GM23338 (cell line): ENCODE measurements at regions not wholly inside any gene's neighbourhood (a gene's known extent, or its start where the extent isn't known, plus 50 kb on each side); places are given as distances from the start of the nearest gene placed in this dataset.

Experiments
- ATAC-seq: fragments of 200-7000 bp; cut with Tn5 transposase; 3 replicates; pipeline ENCODE4 v1.9.1; 2020
- DNase-seq: peaks from one replicate; pipeline ENCODE4 v3.0.0-alpha.2; 2015; ENCODE audit warnings: low spot score
- H2AFZ ChIP-seq: fragments of 200-600 bp; sonication (generic); 2 replicates; pipeline ENCODE4 v1.8.0; 2016; ENCODE audit warnings: antibody characterized with exemption, mild to moderate bottlenecking, moderate library complexity
- H3F3A ChIP-seq: fragments of 200-600 bp; sonication (generic); replicated peaks from 2 replicates; pipeline ENCODE4 v1.8.0; 2017; ENCODE audit warnings: antibody characterized with exemption, mixed run types, low read depth
- H3K27ac ChIP-seq: fragments of 200-600 bp; sonication (generic); 2 replicates; pipeline ENCODE4 v1.6.1; 2016; ENCODE audit warnings: low read depth
- H3K27me3 ChIP-seq: fragments of 200-600 bp; sonication (generic); 2 replicates; pipeline ENCODE4 v1.8.0; 2016; ENCODE audit warnings: mild to moderate bottlenecking, mixed run types, moderate library complexity; ENCODE audit not compliant: insufficient read depth
- H3K36me3 ChIP-seq: fragments of 200-600 bp; sonication (generic); 2 replicates; pipeline ENCODE4 v1.8.0; 2016; ENCODE audit warnings: mild to moderate bottlenecking; ENCODE audit not compliant: insufficient read depth
- H3K4me1 ChIP-seq: fragments of 200-600 bp; sonication (generic); 2 replicates; pipeline ENCODE4 v1.8.0; 2016; ENCODE audit warnings: mild to moderate bottlenecking, moderate library complexity; ENCODE audit not compliant: insufficient read depth
- H3K4me2 ChIP-seq: fragments of 200-600 bp; sonication (generic); 2 replicates; pipeline ENCODE4 v1.7.1; 2017; ENCODE audit warnings: mixed run types
- H3K4me3 ChIP-seq: fragments of 200-600 bp; sonication (generic); 2 replicates; pipeline ENCODE4 v1.6.1; 2016; ENCODE audit warnings: mixed run types
- H3K79me2 ChIP-seq: fragments of 200-600 bp; sonication (generic); replicated peaks from 2 replicates; pipeline ENCODE4 v1.8.0; 2017; ENCODE audit warnings: mild to moderate bottlenecking; ENCODE audit not compliant: insufficient read depth
- H3K9me2 ChIP-seq: fragments of 200-600 bp; sonication (generic); 2 replicates; pipeline ENCODE4 v1.8.0; 2017; ENCODE audit not compliant: insufficient read depth
- H4K20me1 ChIP-seq: fragments of 200-600 bp; sonication (generic); replicated peaks from 2 replicates; pipeline ENCODE4 v1.8.0; 2017; ENCODE audit warnings: mild to moderate bottlenecking; ENCODE audit not compliant: insufficient read depth
- H3K27ac Mint-ChIP-seq: 2 replicates; pipeline ENCODE4 v1.8.0; 2020; ENCODE audit warnings: inconsistent platforms, mild to moderate bottlenecking, moderate library complexity, mixed read lengths
- H3K27me3 Mint-ChIP-seq: 3 replicates; pipeline ENCODE4 v1.8.0; 2022; ENCODE audit warnings: low read depth, mild to moderate bottlenecking, moderate library complexity, mixed read lengths, inconsistent platforms; ENCODE audit not compliant: insufficient read depth, poor library complexity
- H3K36me3 Mint-ChIP-seq: 3 replicates; pipeline ENCODE4 v1.8.0; 2021; ENCODE audit warnings: low read depth, mild to moderate bottlenecking, inconsistent platforms, moderate library complexity, mixed read lengths
- H3K4me1 Mint-ChIP-seq: 3 replicates; pipeline ENCODE4 v1.8.0; 2020; ENCODE audit warnings: mild to moderate bottlenecking, inconsistent platforms, mixed read lengths
- H3K4me3 Mint-ChIP-seq: 3 replicates; pipeline ENCODE4 v1.8.0; 2021; ENCODE audit warnings: moderate library complexity, mild to moderate bottlenecking, inconsistent platforms, mixed read lengths
- H3K9me3 Mint-ChIP-seq: 3 replicates; pipeline ENCODE4 v1.8.0; 2020; ENCODE audit warnings: moderate library complexity, mild to moderate bottlenecking, inconsistent platforms, mixed read lengths
- CREB1 ChIP-seq: fragments of 250-450 bp; sonication (Bioruptor Pico); IDR thresholded peaks from 2 replicates; pipeline ENCODE4 v1.5.0; 2020; ENCODE audit warnings: low read depth, mild to moderate bottlenecking, moderate library complexity
- EZH2 ChIP-seq: fragments of 200-600 bp; sonication (generic); IDR thresholded peaks from one replicate; pipeline ENCODE4 v1.8.0; 2017; ENCODE audit warnings: antibody characterized with exemption, mild to moderate bottlenecking, low read depth; ENCODE audit not compliant: unreplicated experiment
- EZH2phosphoT487 ChIP-seq: fragments of 200-600 bp; sonication (generic); IDR thresholded peaks from one replicate; pipeline ENCODE4 v1.8.1; 2018; ENCODE audit warnings: antibody characterized with exemption; ENCODE audit not compliant: unreplicated experiment
- JUNB ChIP-seq: IDR thresholded peaks from one replicate; pipeline ENCODE4 v1.6.1; 2016; ENCODE audit warnings: antibody characterized with exemption; ENCODE audit not compliant: unreplicated experiment
- NANOG ChIP-seq: IDR thresholded peaks from 2 replicates; pipeline ENCODE4 v1.6.1; 2016; ENCODE audit warnings: antibody characterized with exemption, borderline replicate concordance
- POLR2AphosphoS5 ChIP-seq: IDR thresholded peaks from 2 replicates; pipeline ENCODE4 v1.6.1; 2016; ENCODE audit warnings: antibody characterized with exemption, low read depth
- STAT1 ChIP-seq: IDR thresholded peaks from one replicate; pipeline ENCODE4 v1.6.1; 2016; ENCODE audit warnings: antibody characterized with exemption; ENCODE audit not compliant: unreplicated experiment
- ZNF114 ChIP-seq: fragments of 250-450 bp; sonication (Bioruptor Pico); IDR thresholded peaks from 2 replicates; pipeline ENCODE4 v1.5.0; 2020; ENCODE audit warnings: mild to moderate bottlenecking, moderate library complexity
- ZNF331 ChIP-seq: fragments of 250-450 bp; sonication (Bioruptor Pico); IDR thresholded peaks from 2 replicates; pipeline ENCODE4 v1.5.0; 2020; ENCODE audit warnings: low read depth, mild to moderate bottlenecking, moderate library complexity
- TF ChIP-seq, protein P1 (sequence below), 2 experiments: fragments of 200-600 bp in 1 of 2; sonication (generic) in 1 of 2; conservative IDR thresholded peaks; 2 replicates each; pipeline versions ENCODE4 v1.5.1 to v1.6.1; 2016 to 2017; ENCODE audit warnings: antibody characterized with exemption in 2 of 2, low read depth in 2 of 2, mild to moderate bottlenecking in 2 of 2, moderate library complexity in 1 of 2
- TF ChIP-seq, protein P2 (sequence below): IDR thresholded peaks from 2 replicates; pipeline ENCODE4 v1.6.1; 2016; ENCODE audit warnings: antibody characterized with exemption
- TF ChIP-seq, protein P3 (sequence below): IDR thresholded peaks from one replicate; pipeline ENCODE4 v1.6.1; 2018; ENCODE audit warnings: antibody characterized with exemption; ENCODE audit not compliant: unreplicated experiment

DNA sequence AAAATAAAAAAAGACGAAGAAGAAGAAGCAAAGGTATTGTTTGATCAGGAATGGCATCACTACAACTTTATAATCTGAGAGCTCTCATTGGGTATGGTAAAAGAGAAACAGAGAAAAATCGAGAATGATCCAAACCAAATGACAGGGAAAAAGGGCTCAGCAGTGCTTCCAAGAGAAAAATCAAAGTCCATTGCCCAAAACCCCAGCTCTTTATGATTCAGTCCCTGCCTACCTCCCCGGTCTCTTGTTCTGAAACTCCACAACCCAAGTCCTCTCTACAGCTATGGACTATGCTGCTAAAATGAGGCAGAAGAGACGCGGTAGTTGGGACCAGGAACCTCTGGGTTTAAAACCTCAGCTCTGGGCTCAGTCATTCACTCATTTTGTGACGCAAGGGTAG, 341.1 kb upstream of the PPARGC1A start:
- no peak overlapping the region for H3K4me2 ChIP-seq
- no peak overlapping the region for H3K4me3 Mint-ChIP-seq
- no peaks in the 10 kb centered on the region for H4K20me1 ChIP-seq
- H3K36me3 Mint-ChIP-seq = no peaks in the 10 kb centered on the region
- H3K9me3 Mint-ChIP-seq = no peaks in the 10 kb centered on the region
- H3K27me3 ChIP-seq = no peaks in the 10 kb centered on the region
- no peak overlapping the region for H2AFZ ChIP-seq
- no peak overlapping the region for H3K4me3 ChIP-seq
- TF ChIP-seq EZH2phosphoT487 (no peak), EZH2 (no peak), POLR2AphosphoS5 (no peak), ZNF331 (no peak), CREB1 (CRISPR knock-in tag) (no peak), STAT1 (no peak)
- TF ChIP-seq, protein P1, sequence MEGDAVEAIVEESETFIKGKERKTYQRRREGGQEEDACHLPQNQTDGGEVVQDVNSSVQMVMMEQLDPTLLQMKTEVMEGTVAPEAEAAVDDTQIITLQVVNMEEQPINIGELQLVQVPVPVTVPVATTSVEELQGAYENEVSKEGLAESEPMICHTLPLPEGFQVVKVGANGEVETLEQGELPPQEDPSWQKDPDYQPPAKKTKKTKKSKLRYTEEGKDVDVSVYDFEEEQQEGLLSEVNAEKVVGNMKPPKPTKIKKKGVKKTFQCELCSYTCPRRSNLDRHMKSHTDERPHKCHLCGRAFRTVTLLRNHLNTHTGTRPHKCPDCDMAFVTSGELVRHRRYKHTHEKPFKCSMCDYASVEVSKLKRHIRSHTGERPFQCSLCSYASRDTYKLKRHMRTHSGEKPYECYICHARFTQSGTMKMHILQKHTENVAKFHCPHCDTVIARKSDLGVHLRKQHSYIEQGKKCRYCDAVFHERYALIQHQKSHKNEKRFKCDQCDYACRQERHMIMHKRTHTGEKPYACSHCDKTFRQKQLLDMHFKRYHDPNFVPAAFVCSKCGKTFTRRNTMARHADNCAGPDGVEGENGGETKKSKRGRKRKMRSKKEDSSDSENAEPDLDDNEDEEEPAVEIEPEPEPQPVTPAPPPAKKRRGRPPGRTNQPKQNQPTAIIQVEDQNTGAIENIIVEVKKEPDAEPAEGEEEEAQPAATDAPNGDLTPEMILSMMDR (conservative IDR thresholded peaks at IDR 0.05; ENCODE audit: low read depth in 2 of 2) = no peak
- TF ChIP-seq, protein P2, sequence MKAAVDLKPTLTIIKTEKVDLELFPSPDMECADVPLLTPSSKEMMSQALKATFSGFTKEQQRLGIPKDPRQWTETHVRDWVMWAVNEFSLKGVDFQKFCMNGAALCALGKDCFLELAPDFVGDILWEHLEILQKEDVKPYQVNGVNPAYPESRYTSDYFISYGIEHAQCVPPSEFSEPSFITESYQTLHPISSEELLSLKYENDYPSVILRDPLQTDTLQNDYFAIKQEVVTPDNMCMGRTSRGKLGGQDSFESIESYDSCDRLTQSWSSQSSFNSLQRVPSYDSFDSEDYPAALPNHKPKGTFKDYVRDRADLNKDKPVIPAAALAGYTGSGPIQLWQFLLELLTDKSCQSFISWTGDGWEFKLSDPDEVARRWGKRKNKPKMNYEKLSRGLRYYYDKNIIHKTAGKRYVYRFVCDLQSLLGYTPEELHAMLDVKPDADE = no peak
- TF ChIP-seq, protein P3, sequence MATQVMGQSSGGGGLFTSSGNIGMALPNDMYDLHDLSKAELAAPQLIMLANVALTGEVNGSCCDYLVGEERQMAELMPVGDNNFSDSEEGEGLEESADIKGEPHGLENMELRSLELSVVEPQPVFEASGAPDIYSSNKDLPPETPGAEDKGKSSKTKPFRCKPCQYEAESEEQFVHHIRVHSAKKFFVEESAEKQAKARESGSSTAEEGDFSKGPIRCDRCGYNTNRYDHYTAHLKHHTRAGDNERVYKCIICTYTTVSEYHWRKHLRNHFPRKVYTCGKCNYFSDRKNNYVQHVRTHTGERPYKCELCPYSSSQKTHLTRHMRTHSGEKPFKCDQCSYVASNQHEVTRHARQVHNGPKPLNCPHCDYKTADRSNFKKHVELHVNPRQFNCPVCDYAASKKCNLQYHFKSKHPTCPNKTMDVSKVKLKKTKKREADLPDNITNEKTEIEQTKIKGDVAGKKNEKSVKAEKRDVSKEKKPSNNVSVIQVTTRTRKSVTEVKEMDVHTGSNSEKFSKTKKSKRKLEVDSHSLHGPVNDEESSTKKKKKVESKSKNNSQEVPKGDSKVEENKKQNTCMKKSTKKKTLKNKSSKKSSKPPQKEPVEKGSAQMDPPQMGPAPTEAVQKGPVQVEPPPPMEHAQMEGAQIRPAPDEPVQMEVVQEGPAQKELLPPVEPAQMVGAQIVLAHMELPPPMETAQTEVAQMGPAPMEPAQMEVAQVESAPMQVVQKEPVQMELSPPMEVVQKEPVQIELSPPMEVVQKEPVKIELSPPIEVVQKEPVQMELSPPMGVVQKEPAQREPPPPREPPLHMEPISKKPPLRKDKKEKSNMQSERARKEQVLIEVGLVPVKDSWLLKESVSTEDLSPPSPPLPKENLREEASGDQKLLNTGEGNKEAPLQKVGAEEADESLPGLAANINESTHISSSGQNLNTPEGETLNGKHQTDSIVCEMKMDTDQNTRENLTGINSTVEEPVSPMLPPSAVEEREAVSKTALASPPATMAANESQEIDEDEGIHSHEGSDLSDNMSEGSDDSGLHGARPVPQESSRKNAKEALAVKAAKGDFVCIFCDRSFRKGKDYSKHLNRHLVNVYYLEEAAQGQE = no peak
- no peak overlapping the region for H3K27ac ChIP-seq
- H3K27me3 Mint-ChIP-seq = peaks cover 2% of the 10 kb centered on the region
- peaks cover 17% of the 10 kb centered on the region for H3K4me1 Mint-ChIP-seq
- 0 out of 2 replicates have a peak, but pooled peaks cover 12% of the 10 kb centered on the region for H3K9me2 ChIP-seq
- ATAC-seq (no peak), DNase-seq (no peak)
- no peaks in the 10 kb centered on the region for H3K36me3 ChIP-seq
- H3K4me1 ChIP-seq = peaks cover 14% of the 10 kb centered on the region; the same call in 1 of the 2 replicates
- no peak overlapping the region for H3K27ac Mint-ChIP-seq
- 0 out of 2 replicates have a peak, but pooled peaks cover 2% of the 10 kb centered on the region for H3F3A ChIP-seq
- no peaks in the 10 kb centered on the region for H3K79me2 ChIP-seq

DNA sequence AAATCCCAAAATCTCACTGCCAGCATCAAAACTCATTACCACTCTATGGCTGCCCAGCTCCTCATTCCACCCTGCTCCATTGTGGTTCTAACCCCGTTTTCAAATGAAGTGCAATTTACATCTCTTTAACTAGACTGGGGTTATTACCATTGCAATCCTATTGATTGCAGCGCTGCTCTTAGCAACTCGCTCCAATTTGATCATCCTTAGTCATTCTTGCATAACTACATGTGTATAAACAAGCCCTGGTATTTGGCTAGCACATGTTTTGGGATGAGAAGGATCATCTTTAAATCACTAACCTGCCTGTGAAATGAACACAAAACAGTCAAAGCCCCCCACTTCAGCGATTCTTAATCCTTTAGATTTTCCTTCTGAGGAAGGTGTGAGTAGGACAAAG, 340.1 kb upstream of the PPARGC1A start:
- Histone ChIP-seq H3K4me1 (peaks cover 14% of the 10 kb centered on the region; the same call in 1 of the 2 replicates), H3K27ac (no peak overlapping the region), H2AFZ (no peak overlapping the region), H3K4me3 (no peak overlapping the region), H3K27me3 (no peaks in the 10 kb centered on the region), H3K36me3 (no peaks in the 10 kb centered on the region), H3K9me2 (0 out of 2 replicates have a peak, but pooled peaks cover 12% of the 10 kb centered on the region), H3F3A (0 out of 2 replicates have a peak, but pooled peaks cover 2% of the 10 kb centered on the region), H3K79me2 (no peaks in the 10 kb centered on the region), H3K4me2 (0 out of 2 replicates have a peak overlapping the region, but pooled peaks have one; percentile 6), H4K20me1 (no peaks in the 10 kb centered on the region)
- DNase-seq (no peak), ATAC-seq (no peak)
- no peaks in the 10 kb centered on the region for H3K36me3 Mint-ChIP-seq
- peaks cover 17% of the 10 kb centered on the region for H3K4me1 Mint-ChIP-seq
- peaks cover 7% of the 10 kb centered on the region for H3K27me3 Mint-ChIP-seq
- H3K4me3 Mint-ChIP-seq = no peak overlapping the region
- no peak overlapping the region for H3K27ac Mint-ChIP-seq
- no peaks in the 10 kb centered on the region for H3K9me3 Mint-ChIP-seq
- no peak for TF ChIP-seq CREB1 (CRISPR knock-in tag)
- TF ChIP-seq NANOG = no peak
- no peak for TF ChIP-seq ZNF331
- TF ChIP-seq ZNF114 (CRISPR knock-in tag) = no peak
- TF ChIP-seq, protein P1 (conservative IDR thresholded peaks at IDR 0.05; ENCODE audit: low read depth in 2 of 2) = no peak
- TF ChIP-seq, protein P3 = no peak
- TF ChIP-seq JUNB = no peak
- no peak for TF ChIP-seq POLR2AphosphoS5
